ENCODE measurements at regions not wholly inside any gene's neighbourhood (a gene's known extent, or its start where the extent isn't known, plus 50 kb on each side); places are given as distances from the start of the nearest gene placed in this dataset.

- no peak overlapping the region for H3K4me3 ChIP-seq (ENCODE audit: low read depth, low read length)
- no peak for DNase-seq (ENCODE audit: low read depth)
- no peak for TF ChIP-seq CTCF (IDR thresholded peaks at IDR 0.05; ENCODE audit: control insufficient read depth, extremely low read depth, insufficient read depth)
Observed at GRCh38 chr18:34549367-34549766, 160.7 kb upstream of the DTNA start.

GRCh38 chr18:34550156-34550555 lies 159.9 kb upstream of the DTNA start:
- no peak for TF ChIP-seq CTCF (IDR thresholded peaks at IDR 0.05; ENCODE audit: control insufficient read depth, extremely low read depth, insufficient read depth)
- no peak for DNase-seq (ENCODE audit: low read depth)
- no peak overlapping the region for H3K4me3 ChIP-seq (ENCODE audit: low read depth, low read length)

GRCh38 chr18:34550902-34551301 lies 159.2 kb upstream of the DTNA start:
- no peak overlapping the region for H3K4me3 ChIP-seq (ENCODE audit: low read depth, low read length)
- TF ChIP-seq CTCF (IDR thresholded peaks at IDR 0.05; ENCODE audit: control insufficient read depth, extremely low read depth, insufficient read depth): no peak
- no peak for DNase-seq (ENCODE audit: low read depth)

GRCh38 chr18:34551824-34552223 lies 158.3 kb upstream of the DTNA start:
- no peak for TF ChIP-seq CTCF (IDR thresholded peaks at IDR 0.05; ENCODE audit: control insufficient read depth, extremely low read depth, insufficient read depth)
- no peak overlapping the region for H3K4me3 ChIP-seq (ENCODE audit: low read depth, low read length)
- no peak for DNase-seq (ENCODE audit: low read depth)

GRCh38 chr18:34562252-34562870 lies 147.7 kb upstream of the DTNA start:
- no peak for DNase-seq (ENCODE audit: low read depth)
- TF ChIP-seq CTCF (IDR thresholded peaks at IDR 0.05; ENCODE audit: control insufficient read depth, extremely low read depth, insufficient read depth): no peak
- no peak overlapping the region for H3K4me3 ChIP-seq (ENCODE audit: low read depth, low read length)

GRCh38 chr18:34567857-34568256 lies 142.2 kb upstream of the DTNA start:
- no peak for TF ChIP-seq CTCF (IDR thresholded peaks at IDR 0.05; ENCODE audit: control insufficient read depth, extremely low read depth, insufficient read depth)
- DNase-seq (ENCODE audit: low read depth): no peak
- no peak overlapping the region for H3K4me3 ChIP-seq (ENCODE audit: low read depth, low read length)

- DNase-seq (ENCODE audit: low read depth): no peak
- no peak overlapping the region for H3K4me3 ChIP-seq (ENCODE audit: low read depth, low read length)
- 0 out of 2 replicates have a peak, but pooled peaks have one; percentile 20 for TF ChIP-seq CTCF (IDR thresholded peaks at IDR 0.05; ENCODE audit: control insufficient read depth, extremely low read depth, insufficient read depth)
Observed at GRCh38 chr18:34576622-34577021, 133.5 kb upstream of the DTNA start.

Data from LNCaP clone FGC (cell line).